Gastroesophageal sphincter (tissue), 3 donors: ENCODE measurements at regions not wholly inside any gene's neighbourhood (a gene's known extent, or its start where the extent isn't known, plus 50 kb on each side); places are given as distances from the start of the nearest gene placed in this dataset.

Source experiments
- EP300 ChIP-seq: sonication (generic); formaldehyde crosslinking; IDR thresholded peaks from one replicate; pipeline ENCODE4 v1.6.1; 2017; ENCODE audit warnings: antibody characterized with exemption, mild to moderate bottlenecking
- POLR2A ChIP-seq, 2 donors: fragments of 450-650 bp; IDR thresholded peaks; one replicate each; pipeline ENCODE4 v1.6.1; 2017; ENCODE audit warnings: antibody characterized with exemption in 2 of 2, mild to moderate bottlenecking in 2 of 2, moderate library complexity in 1 of 2
- POLR2AphosphoS5 ChIP-seq: sonication (generic); formaldehyde crosslinking; IDR thresholded peaks from one replicate; pipeline ENCODE4 v1.6.1; 2017; ENCODE audit warnings: antibody characterized with exemption
- TF ChIP-seq, protein P1 (sequence below), 4 experiments: fragments of 200-600 bp in 2 of 4; fragments of 450-650 bp in 2 of 4; sonication (generic) in 1 of 4; IDR thresholded peaks; one replicate each; pipeline ENCODE4 v1.5.1; 2017 to 2019; ENCODE audit warnings: antibody characterized with exemption in 4 of 4, mild to moderate bottlenecking in 2 of 4, moderate library complexity in 2 of 4

DNA sequence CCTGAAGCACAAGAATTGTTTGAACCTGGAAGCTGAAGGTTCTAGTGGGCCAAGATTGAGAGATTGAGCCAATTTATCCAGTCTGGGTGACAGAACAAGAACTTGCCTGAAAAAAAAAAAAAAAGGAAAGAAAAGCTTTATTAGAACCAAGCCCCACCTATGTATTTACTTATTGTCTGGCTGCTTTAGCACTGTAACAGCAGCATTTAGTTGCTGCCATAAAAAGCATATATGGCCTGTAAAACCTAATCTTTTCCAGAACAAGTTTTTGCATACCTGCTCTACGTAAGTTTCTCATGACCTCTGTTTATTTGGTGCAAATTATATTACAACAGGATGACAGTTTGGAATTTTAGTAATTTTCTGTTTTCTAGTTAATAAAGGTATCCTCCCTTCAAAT lies 1565.6 kb upstream of the LRRTM1 start:
- TF ChIP-seq POLR2A (IDR thresholded peaks at IDR 0.05) (no peak), POLR2AphosphoS5 (no peak), EP300 (no peak)
- TF ChIP-seq, protein P1, sequence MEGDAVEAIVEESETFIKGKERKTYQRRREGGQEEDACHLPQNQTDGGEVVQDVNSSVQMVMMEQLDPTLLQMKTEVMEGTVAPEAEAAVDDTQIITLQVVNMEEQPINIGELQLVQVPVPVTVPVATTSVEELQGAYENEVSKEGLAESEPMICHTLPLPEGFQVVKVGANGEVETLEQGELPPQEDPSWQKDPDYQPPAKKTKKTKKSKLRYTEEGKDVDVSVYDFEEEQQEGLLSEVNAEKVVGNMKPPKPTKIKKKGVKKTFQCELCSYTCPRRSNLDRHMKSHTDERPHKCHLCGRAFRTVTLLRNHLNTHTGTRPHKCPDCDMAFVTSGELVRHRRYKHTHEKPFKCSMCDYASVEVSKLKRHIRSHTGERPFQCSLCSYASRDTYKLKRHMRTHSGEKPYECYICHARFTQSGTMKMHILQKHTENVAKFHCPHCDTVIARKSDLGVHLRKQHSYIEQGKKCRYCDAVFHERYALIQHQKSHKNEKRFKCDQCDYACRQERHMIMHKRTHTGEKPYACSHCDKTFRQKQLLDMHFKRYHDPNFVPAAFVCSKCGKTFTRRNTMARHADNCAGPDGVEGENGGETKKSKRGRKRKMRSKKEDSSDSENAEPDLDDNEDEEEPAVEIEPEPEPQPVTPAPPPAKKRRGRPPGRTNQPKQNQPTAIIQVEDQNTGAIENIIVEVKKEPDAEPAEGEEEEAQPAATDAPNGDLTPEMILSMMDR (IDR thresholded peaks at IDR 0.05) = no peak
